ENCODE measurements at regions not wholly inside any gene's neighbourhood (a gene's known extent, or its start where the extent isn't known, plus 50 kb on each side); places are given as distances from the start of the nearest gene placed in this dataset.

DNA sequence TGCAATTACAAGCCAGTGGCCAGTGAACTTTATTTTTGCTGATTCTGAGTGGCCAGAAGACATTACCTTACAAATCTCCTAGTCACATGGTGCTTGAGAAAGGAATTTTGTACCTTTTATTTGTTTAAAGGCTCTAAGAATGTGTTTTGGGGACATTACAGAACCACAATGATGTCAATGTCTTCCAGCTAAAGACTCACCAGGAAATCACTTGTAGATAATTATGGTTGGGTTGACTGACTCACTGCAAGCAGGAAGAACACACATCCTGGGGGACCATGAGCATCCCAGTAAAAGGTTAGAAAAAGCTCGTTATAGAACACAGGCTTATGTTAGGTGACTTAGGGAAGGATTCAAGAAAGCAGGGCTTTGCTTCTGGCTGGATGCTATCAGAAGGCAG is 119.4 kb upstream of the FAM9B start:
- H3K4me1 ChIP-seq (ENCODE audit: insufficient read depth, low read length): peaks cover 36% of the 10 kb centered on the region
- TF ChIP-seq EZH2 (IDR thresholded peaks at IDR 0.05; ENCODE audit: low read length, unreplicated experiment) (no peak), EZH2phosphoT487 (IDR thresholded peaks at IDR 0.05; ENCODE audit: borderline replicate concordance, low read length) (no peak)
- TF ChIP-seq, protein P1, sequence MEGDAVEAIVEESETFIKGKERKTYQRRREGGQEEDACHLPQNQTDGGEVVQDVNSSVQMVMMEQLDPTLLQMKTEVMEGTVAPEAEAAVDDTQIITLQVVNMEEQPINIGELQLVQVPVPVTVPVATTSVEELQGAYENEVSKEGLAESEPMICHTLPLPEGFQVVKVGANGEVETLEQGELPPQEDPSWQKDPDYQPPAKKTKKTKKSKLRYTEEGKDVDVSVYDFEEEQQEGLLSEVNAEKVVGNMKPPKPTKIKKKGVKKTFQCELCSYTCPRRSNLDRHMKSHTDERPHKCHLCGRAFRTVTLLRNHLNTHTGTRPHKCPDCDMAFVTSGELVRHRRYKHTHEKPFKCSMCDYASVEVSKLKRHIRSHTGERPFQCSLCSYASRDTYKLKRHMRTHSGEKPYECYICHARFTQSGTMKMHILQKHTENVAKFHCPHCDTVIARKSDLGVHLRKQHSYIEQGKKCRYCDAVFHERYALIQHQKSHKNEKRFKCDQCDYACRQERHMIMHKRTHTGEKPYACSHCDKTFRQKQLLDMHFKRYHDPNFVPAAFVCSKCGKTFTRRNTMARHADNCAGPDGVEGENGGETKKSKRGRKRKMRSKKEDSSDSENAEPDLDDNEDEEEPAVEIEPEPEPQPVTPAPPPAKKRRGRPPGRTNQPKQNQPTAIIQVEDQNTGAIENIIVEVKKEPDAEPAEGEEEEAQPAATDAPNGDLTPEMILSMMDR (conservative IDR thresholded peaks at IDR 0.05; ENCODE audit: low read depth, low read length): no peak
- no peaks in the 10 kb centered on the region for H3K79me2 ChIP-seq (ENCODE audit: low read length)
- H3K4me3 ChIP-seq (ENCODE audit: low read length): no peak overlapping the region
- 0 out of 2 replicates have a peak overlapping the region, but pooled peaks have one; percentile 14 for H2AFZ ChIP-seq (ENCODE audit: low read length)
- no peaks in the 10 kb centered on the region for H3K9me2 ChIP-seq (replicated peaks; ENCODE audit: low read length)
- no TSS peak for BruUV-seq (replicated peaks)
- no peaks in the 10 kb centered on the region for H4K20me1 ChIP-seq (ENCODE audit: low read length)
- peak overlapping the region; percentile 78 for H3K9ac ChIP-seq (ENCODE audit: low read length)
- POLR2A ChIA-PET (ENCODE audit: unreplicated experiment): no interaction called here
- intact Hi-C loops (cut with micrococcal nuclease): loop anchor here (1.0 to 5.0 kb wide), 3 partner anchors 10 to 82 kb away; no protein-coding TSS in a partner anchor
- peaks cover 10% of the 10 kb centered on the region for H3F3A ChIP-seq (ENCODE audit: low read length, unreplicated experiment)
- DNase-seq (peak; percentile 91), ATAC-seq (peak; percentile 90)
- H3K36me3 ChIP-seq (ENCODE audit: low read depth, low read length): peaks cover 14% of the 10 kb centered on the region
- CTCF ChIA-PET: no interaction called here
- peak overlapping the region; percentile 98 for H3K27ac ChIP-seq (ENCODE audit: low read length)
- peaks cover 11% of the 10 kb centered on the region; the same call in 1 of the 2 replicates for H3K9me3 ChIP-seq (ENCODE audit: low read length)
- no peaks in the 10 kb centered on the region for H3K27me3 ChIP-seq (ENCODE audit: low read length)
- peak overlapping the region; percentile 46 for H3K4me2 ChIP-seq (ENCODE audit: low read length)

DNA sequence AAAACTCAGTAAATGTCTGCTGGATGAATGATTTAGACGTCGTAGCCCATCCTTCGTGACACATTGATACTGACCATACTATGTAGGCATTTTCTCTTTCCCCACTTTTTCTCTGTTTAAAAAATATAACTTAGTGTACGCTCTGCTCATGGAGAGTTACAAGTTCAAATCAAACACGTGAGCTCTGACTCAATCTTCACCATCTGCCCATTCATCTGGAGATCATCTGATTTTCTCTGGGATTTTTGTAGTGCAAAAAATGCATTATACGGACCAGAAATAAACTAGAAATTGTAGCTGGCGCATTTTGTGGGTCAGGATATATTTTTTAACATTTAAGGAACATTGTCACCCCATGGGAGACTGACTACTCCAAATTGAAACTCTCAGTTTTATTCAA is 124.7 kb upstream of the FAM9B start:
- Histone ChIP-seq H3K9me2 (replicated peaks; ENCODE audit: low read length) (no peaks in the 10 kb centered on the region), H3K27me3 (ENCODE audit: low read length) (no peaks in the 10 kb centered on the region), H4K20me1 (ENCODE audit: low read length) (no peaks in the 10 kb centered on the region), H3K4me3 (ENCODE audit: low read length) (no peak overlapping the region), H3K4me2 (ENCODE audit: low read length) (no peak overlapping the region), H3K9ac (ENCODE audit: low read length) (no peak overlapping the region), H3K27ac (ENCODE audit: low read length) (no peak overlapping the region), H3K36me3 (ENCODE audit: low read depth, low read length) (no peaks in the 10 kb centered on the region), H3F3A (ENCODE audit: low read length, unreplicated experiment) (no peaks in the 10 kb centered on the region), H3K79me2 (ENCODE audit: low read length) (no peaks in the 10 kb centered on the region), H2AFZ (ENCODE audit: low read length) (no peak overlapping the region), H3K4me1 (ENCODE audit: insufficient read depth, low read length) (peaks cover 31% of the 10 kb centered on the region), H3K9me3 (ENCODE audit: low read length) (no peaks in the 10 kb centered on the region)
- ATAC-seq (no peak), DNase-seq (no peak)
- ChIA-PET POLR2A (ENCODE audit: unreplicated experiment) (no interaction called here), CTCF (no interaction called here)
- BruUV-seq (replicated peaks): no TSS peak
- TF ChIP-seq EZH2 (IDR thresholded peaks at IDR 0.05; ENCODE audit: low read length, unreplicated experiment) (no peak), EZH2phosphoT487 (IDR thresholded peaks at IDR 0.05; ENCODE audit: borderline replicate concordance, low read length) (no peak)
- intact Hi-C loops (cut with micrococcal nuclease): no loop called here

DNA sequence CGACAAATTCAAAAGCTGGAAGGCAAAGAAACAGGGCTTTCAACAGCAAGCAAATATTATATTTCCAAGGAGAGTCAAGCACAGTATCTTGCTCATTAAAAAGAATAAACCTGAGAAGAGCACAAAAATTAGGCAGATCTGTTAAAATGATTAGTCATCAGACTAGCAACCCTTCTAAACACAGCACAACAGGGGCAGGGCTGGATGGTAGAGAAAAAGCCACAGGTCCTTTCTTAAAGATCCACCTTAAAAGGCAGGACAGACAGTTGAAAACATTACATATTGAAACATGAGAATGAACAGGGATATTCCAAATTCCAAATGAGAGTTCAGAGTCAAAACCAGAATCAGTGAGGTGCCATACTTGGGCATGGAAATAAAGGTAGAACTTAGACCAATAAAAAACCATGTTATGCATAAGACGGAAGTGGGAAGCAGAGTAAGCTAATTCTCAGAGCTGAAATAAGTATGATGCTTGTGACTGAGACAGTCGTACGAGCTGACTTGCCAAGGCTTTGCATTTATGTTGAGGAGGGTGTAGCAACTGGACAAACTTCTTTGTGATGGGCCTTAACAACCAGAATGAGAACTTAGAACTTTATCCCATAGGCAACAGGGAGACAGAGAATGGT is 126.9 kb upstream of the FAM9B start:
- TF ChIP-seq EZH2phosphoT487 (IDR thresholded peaks at IDR 0.05; ENCODE audit: borderline replicate concordance, low read length): no peak
- TF ChIP-seq, protein P1 (conservative IDR thresholded peaks at IDR 0.05; ENCODE audit: low read depth, low read length): no peak
- TF ChIP-seq EZH2 (IDR thresholded peaks at IDR 0.05; ENCODE audit: low read length, unreplicated experiment): no peak
- CTCF ChIA-PET: no interaction called here
- ATAC-seq: no peak; the same call in 1 of the 2 replicates
- Histone ChIP-seq H4K20me1 (ENCODE audit: low read length) (no peaks in the 10 kb centered on the region), H3K4me2 (ENCODE audit: low read length) (no peak overlapping the region), H3K4me1 (ENCODE audit: insufficient read depth, low read length) (peaks cover 45% of the 10 kb centered on the region), H3K4me3 (ENCODE audit: low read length) (no peak overlapping the region), H3K27me3 (ENCODE audit: low read length) (no peaks in the 10 kb centered on the region), H3K27ac (ENCODE audit: low read length) (0 out of 2 replicates have a peak overlapping the region, but pooled peaks have one; percentile 0), H3K9me3 (ENCODE audit: low read length) (no peaks in the 10 kb centered on the region), H3K36me3 (ENCODE audit: low read depth, low read length) (no peaks in the 10 kb centered on the region), H3F3A (ENCODE audit: low read length, unreplicated experiment) (no peaks in the 10 kb centered on the region), H3K9ac (ENCODE audit: low read length) (no peak overlapping the region), H2AFZ (ENCODE audit: low read length) (no peak overlapping the region), H3K9me2 (replicated peaks; ENCODE audit: low read length) (no peaks in the 10 kb centered on the region), H3K79me2 (ENCODE audit: low read length) (no peaks in the 10 kb centered on the region)
- POLR2A ChIA-PET (ENCODE audit: unreplicated experiment): no interaction called here
- peak; percentile 10 for DNase-seq
- intact Hi-C loops (cut with micrococcal nuclease): loop anchor here (5.0 kb wide), 1 partner anchor 189 kb away; no protein-coding TSS in a partner anchor
- BruUV-seq (replicated peaks): no TSS peak

Measured in PC-3 (cell line).